ENCODE measurements at regions not wholly inside any gene's neighbourhood (a gene's known extent, or its start where the extent isn't known, plus 50 kb on each side); places are given as distances from the start of the nearest gene placed in this dataset.

- ATAC-seq, result no peak
- FAIRE-seq, result no peak
- no peaks in the 10 kb centered on the region for H3K27me3 ChIP-seq
- intact Hi-C loops (cut with DNase I), result no loop called here
- H3K27ac ChIP-seq, result no peak overlapping the region
- DNase-seq, result no peak
- WGBS, 2 donors, result 67 to 79% methylated on average over 1 of the region's 1 CpG
- H3K4me3 ChIP-seq, result no peak overlapping the region
- no peak for TF ChIP-seq CTCF (IDR thresholded peaks at IDR 0.05)
- no peaks in the 10 kb centered on the region for H3K4me1 ChIP-seq
- no peaks in the 10 kb centered on the region for H3K36me3 ChIP-seq
- no peaks in the 10 kb centered on the region for H3K9me3 ChIP-seq
These were observed 207.8 kb downstream of the RND3 start for GRCh38 chr2:150279686-150280085.

GRCh38 chr2:150276737-150277136 is 210.7 kb downstream of the RND3 start:
- no peak overlapping the region for H3K27ac ChIP-seq
- 78 to 90% methylated on average over 1 of the region's 1 CpG for WGBS, 2 donors
- no peaks in the 10 kb centered on the region for H3K27me3 ChIP-seq
- intact Hi-C loops (cut with DNase I), result no loop called here
- H3K36me3 ChIP-seq, result no peaks in the 10 kb centered on the region
- no peak for ATAC-seq
- TF ChIP-seq CTCF (IDR thresholded peaks at IDR 0.05), result no peak
- H3K4me3 ChIP-seq, result no peak overlapping the region
- no peak for DNase-seq
- no peaks in the 10 kb centered on the region for H3K4me1 ChIP-seq
- FAIRE-seq, result no peak
- H3K9me3 ChIP-seq, result no peaks in the 10 kb centered on the region

GRCh38 chr2:150274108-150274507 is 213.4 kb downstream of the RND3 start:
- no peaks in the 10 kb centered on the region for H3K4me1 ChIP-seq
- no peak overlapping the region for H3K4me3 ChIP-seq
- no peaks in the 10 kb centered on the region for H3K36me3 ChIP-seq
- H3K27ac ChIP-seq, result no peak overlapping the region
- intact Hi-C loops (cut with DNase I), result no loop called here
- TF ChIP-seq CTCF (IDR thresholded peaks at IDR 0.05), result no peak
- ATAC-seq, result no peak
- H3K9me3 ChIP-seq, result no peaks in the 10 kb centered on the region
- no peaks in the 10 kb centered on the region for H3K27me3 ChIP-seq
- whole genome bisulfite sequencing, 2 donors, result 45 to 58% methylated on average over 3 of the region's 3 CpGs
- no peak for DNase-seq
- no peak for FAIRE-seq

GRCh38 chr2:150271952-150272802 is 215.3 kb downstream of the RND3 start:
- Histone ChIP-seq H3K4me1 (no peaks in the 10 kb centered on the region), H3K9me3 (no peaks in the 10 kb centered on the region), H3K27ac (no peak overlapping the region), H3K4me3 (no peak overlapping the region), H3K36me3 (no peaks in the 10 kb centered on the region), H3K27me3 (no peaks in the 10 kb centered on the region)
- no peak for DNase-seq
- TF ChIP-seq CTCF (IDR thresholded peaks at IDR 0.05), result no peak
- ATAC-seq, result no peak
- intact Hi-C loops (cut with DNase I), result no loop called here
- FAIRE-seq, result no peak

- Histone ChIP-seq H3K27ac (no peak overlapping the region), H3K9me3 (no peaks in the 10 kb centered on the region), H3K4me1 (no peaks in the 10 kb centered on the region), H3K36me3 (no peaks in the 10 kb centered on the region), H3K4me3 (no peak overlapping the region), H3K27me3 (no peaks in the 10 kb centered on the region)
- ATAC-seq (no peak), DNase-seq (no peak), FAIRE-seq (no peak)
- intact Hi-C loops (cut with DNase I), result no loop called here
- TF ChIP-seq CTCF (IDR thresholded peaks at IDR 0.05), result no peak
- WGBS, 2 donors, result 78 to 79% methylated on average over 3 of the region's 3 CpGs
These were observed 219.6 kb downstream of the RND3 start for GRCh38 chr2:150267651-150268415.
